Endothelial cell of umbilical vein (primary cell): ENCODE measurements at regions not wholly inside any gene's neighbourhood (a gene's known extent, or its start where the extent isn't known, plus 50 kb on each side); places are given as distances from the start of the nearest gene placed in this dataset.

Source experiments
- BruUV-seq: library from RNA; stranded (reverse); fragments of 400-500 nt; replicated peaks from 2 replicates; lab custom pipeline; 2021; lab: Mats Ljungman, UMichigan
- CTCF ChIA-PET: fragments of 300-600, 350-600 bp; sonication (Branson Sonifier 250); formaldehyde crosslinking; loops from one replicate; lab custom pipeline; 2021; ENCODE audit warnings: antibody characterized with exemption, inconsistent platforms; lab: Charles Lee
- POLR2A ChIA-PET: fragments of 300-600, 350-600 bp; sonication (Branson Sonifier 250); formaldehyde crosslinking; loops from one replicate; lab custom pipeline; 2021; ENCODE audit warnings: antibody characterized with exemption, inconsistent platforms; lab: Charles Lee
- DNase-seq: peaks from one replicate; pipeline ENCODE4 v3.0.0-alpha.2; 2011; ENCODE audit warnings: low read depth, low spot score
- FAIRE-seq: peaks from 2 replicates; lab custom pipeline; 2011; peaks lifted over from hg19 to GRCh38; lab: Jason Lieb, UNC
- H2AFZ ChIP-seq: 2 replicates; pipeline ENCODE4 v1.6.0; 2012; ENCODE audit warnings: low read depth, low read length, control low read depth, inconsistent platforms
- H3K27ac ChIP-seq: 2 replicates; pipeline ENCODE4 v1.5.1; 2011; ENCODE audit warnings: low read depth, mild to moderate bottlenecking, control low read depth, low read length, moderate library complexity; ENCODE audit not compliant: insufficient read depth
- H3K27me3 ChIP-seq, 2 experiments: 2 replicates each; pipeline versions ENCODE4 v1.6.0 to v1.6.1; 2011; ENCODE audit warnings: low read length in 2 of 2, mixed read lengths in 1 of 2; ENCODE audit not compliant: control insufficient read depth in 2 of 2, insufficient read depth in 2 of 2
- H3K36me3 ChIP-seq, 2 experiments: 2 replicates in 1 of 2; 3 replicates in 1 of 2; pipeline ENCODE4 v1.5.1; 2011; ENCODE audit warnings: low read length in 2 of 2, mild to moderate bottlenecking in 1 of 2, moderate library complexity in 1 of 2; ENCODE audit not compliant: control insufficient read depth in 2 of 2, insufficient read depth in 2 of 2; ENCODE audit errors: extremely low read depth in 1 of 2
- H3K4me1 ChIP-seq: 3 replicates; pipeline ENCODE4 v1.5.1; 2011; ENCODE audit warnings: mild to moderate bottlenecking, low read length; ENCODE audit not compliant: control insufficient read depth, insufficient read depth; ENCODE audit errors: extremely low read depth
- H3K4me2 ChIP-seq: 2 replicates; pipeline ENCODE4 v1.6.1; 2011; ENCODE audit warnings: low read length, control low read depth, mixed read lengths; ENCODE audit not compliant: insufficient read depth
- H3K4me3 ChIP-seq, 3 experiments: fragments of 200-600 bp in 1 of 3; sonication (generic), shearing (Covaris generic) in 1 of 3; replicated peaks in 1 of 3; 2 replicates each; pipeline ENCODE4 v1.5.1; 2011 to 2016; ENCODE audit warnings: control low read depth in 3 of 3, low read length in 3 of 3, mild to moderate bottlenecking in 2 of 3, inconsistent platforms in 1 of 3, low read depth in 1 of 3, moderate library complexity in 1 of 3; ENCODE audit not compliant: insufficient read depth in 1 of 3
- H3K79me2 ChIP-seq: 2 replicates; pipeline ENCODE4 v1.6.0; 2012; ENCODE audit warnings: low read length, inconsistent platforms; ENCODE audit not compliant: control insufficient read depth, insufficient read depth
- H3K9ac ChIP-seq: replicated peaks from 2 replicates; pipeline ENCODE3; 2011; ENCODE audit warnings: low read length, control low read depth; ENCODE audit not compliant: insufficient read depth; ENCODE audit errors: extremely low read depth
- H3K9me1 ChIP-seq: replicated peaks from 3 replicates; pipeline ENCODE4 v1.6.0; 2011; ENCODE audit warnings: mild to moderate bottlenecking, low read length; ENCODE audit not compliant: control insufficient read depth, insufficient read depth; ENCODE audit errors: extremely low read depth
- H3K9me3 ChIP-seq: replicated peaks from 2 replicates; pipeline ENCODE4 v1.5.1; 2012; ENCODE audit warnings: low read length, inconsistent platforms; ENCODE audit not compliant: control insufficient read depth, insufficient read depth
- H4K20me1 ChIP-seq: replicated peaks from 2 replicates; pipeline ENCODE3; 2011; ENCODE audit warnings: mild to moderate bottlenecking, low read length; ENCODE audit not compliant: control insufficient read depth, insufficient read depth; ENCODE audit errors: extremely low read depth
- EZH2 ChIP-seq: IDR thresholded peaks from 2 replicates; pipeline ENCODE4 v1.6.1; 2012; ENCODE audit warnings: borderline replicate concordance, low read depth, mild to moderate bottlenecking, moderate library complexity, low read length, inconsistent platforms; ENCODE audit not compliant: severe bottlenecking
- FOS ChIP-seq: IDR thresholded peaks from 2 replicates; pipeline ENCODE4 v1.6.1; 2011; ENCODE audit warnings: mild to moderate bottlenecking, low read length, moderate library complexity, borderline replicate concordance; ENCODE audit not compliant: insufficient read depth
- GATA2 ChIP-seq: IDR thresholded peaks from 2 replicates; pipeline ENCODE4 v1.7.0; 2011; ENCODE audit warnings: low read depth, mild to moderate bottlenecking, moderate library complexity, mixed read lengths, low read length; ENCODE audit not compliant: insufficient read length, insufficient read depth
- JUN ChIP-seq: IDR thresholded peaks from 2 replicates; pipeline ENCODE4 v1.6.1; 2011; ENCODE audit warnings: borderline replicate concordance, low read depth; ENCODE audit not compliant: insufficient read length, insufficient read depth
- MYC ChIP-seq: IDR thresholded peaks from one replicate; pipeline ENCODE4 v1.6.1; 2011; ENCODE audit warnings: mild to moderate bottlenecking, low read depth, low read length
- POLR2A ChIP-seq: IDR thresholded peaks from 2 replicates; pipeline ENCODE4 v1.6.1; 2012; ENCODE audit warnings: low read depth, mild to moderate bottlenecking, control low read depth, low read length
- POLR2AphosphoS5 ChIP-seq: IDR thresholded peaks from 2 replicates; pipeline ENCODE4 v1.6.1; 2012; ENCODE audit warnings: low read depth, mild to moderate bottlenecking, control low read depth, low read length, moderate library complexity; ENCODE audit not compliant: insufficient read depth
- dilution Hi-C: fragments of 300-500 bp; cut with MboI; formaldehyde crosslinking; loops from one replicate; pipeline ENCODE4 v1.15.0; 2019; ENCODE audit warnings: low sequenced_read_pairs; ENCODE audit not compliant: extremely low pct_ligation_motif_present
- intact Hi-C: fragments of 100-400 bp; cut with micrococcal nuclease; formaldehyde crosslinking; loops from one replicate; pipeline ENCODE4 v1.10.0; 2022
- TF ChIP-seq, protein P1 (sequence below): IDR thresholded peaks from 2 replicates; pipeline ENCODE4 v1.6.1; 2011; ENCODE audit not compliant: insufficient read depth, insufficient read length
- TF ChIP-seq, protein P2 (sequence below), 2 donors: IDR thresholded peaks; 1 replicate in 1 of 2; 2 replicates in 1 of 2; pipeline ENCODE4 v1.5.1; 2011; ENCODE audit warnings: low read length in 2 of 2, mild to moderate bottlenecking in 2 of 2, moderate library complexity in 2 of 2, control low read depth in 1 of 2, inconsistent platforms in 1 of 2, low read depth in 1 of 2; ENCODE audit not compliant: insufficient read depth in 1 of 2; ENCODE audit errors: extremely low read depth in 1 of 2

DNA sequence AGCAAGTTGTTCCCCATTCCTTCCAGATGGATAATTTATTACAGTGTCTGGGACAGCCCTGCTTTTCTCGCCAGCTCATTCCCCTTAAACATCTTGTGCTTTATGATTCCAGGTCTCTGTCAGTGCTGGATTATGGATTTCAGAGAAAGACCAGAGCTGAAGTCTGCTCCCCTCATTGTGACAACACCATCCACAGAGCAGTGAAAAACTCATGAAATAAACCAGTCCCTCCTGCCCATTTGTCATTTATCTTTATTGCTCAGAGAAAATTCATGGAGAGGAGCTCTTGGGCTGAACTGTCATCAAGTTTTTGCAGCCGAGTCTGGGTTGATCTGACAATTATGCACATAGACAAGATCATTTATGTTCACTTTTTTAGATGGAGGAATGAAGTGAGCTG lies 92.7 kb upstream of the GPR12 start:
- Histone ChIP-seq H3K9me1 (no peaks in the 10 kb centered on the region), H3K36me3 (no peaks in the 10 kb centered on the region), H4K20me1 (no peaks in the 10 kb centered on the region), H3K4me2 (no peak overlapping the region), H3K27me3 (peaks cover 0 to 3% of the 10 kb centered on the region in 2 experiments), H2AFZ (no peak overlapping the region), H3K4me3 (no peak overlapping the region), H3K79me2 (no peaks in the 10 kb centered on the region), H3K4me1 (no peaks in the 10 kb centered on the region), H3K27ac (no peak overlapping the region), H3K9ac (no peak overlapping the region), H3K9me3 (no peaks in the 10 kb centered on the region)
- intact Hi-C loops (no loop called here), dilution Hi-C loops (no loop called here)
- DNase-seq (no peak), FAIRE-seq (no peak)
- POLR2A ChIA-PET: no interaction called here
- BruUV-seq: no TSS peak
- TF ChIP-seq GATA2 (no peak), JUN (no peak), MYC (no peak), POLR2A (no peak), EZH2 (no peak), POLR2AphosphoS5 (no peak), FOS (no peak)
- TF ChIP-seq, protein P1, sequence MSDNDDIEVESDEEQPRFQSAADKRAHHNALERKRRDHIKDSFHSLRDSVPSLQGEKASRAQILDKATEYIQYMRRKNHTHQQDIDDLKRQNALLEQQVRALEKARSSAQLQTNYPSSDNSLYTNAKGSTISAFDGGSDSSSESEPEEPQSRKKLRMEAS: no peak
- TF ChIP-seq, protein P2, sequence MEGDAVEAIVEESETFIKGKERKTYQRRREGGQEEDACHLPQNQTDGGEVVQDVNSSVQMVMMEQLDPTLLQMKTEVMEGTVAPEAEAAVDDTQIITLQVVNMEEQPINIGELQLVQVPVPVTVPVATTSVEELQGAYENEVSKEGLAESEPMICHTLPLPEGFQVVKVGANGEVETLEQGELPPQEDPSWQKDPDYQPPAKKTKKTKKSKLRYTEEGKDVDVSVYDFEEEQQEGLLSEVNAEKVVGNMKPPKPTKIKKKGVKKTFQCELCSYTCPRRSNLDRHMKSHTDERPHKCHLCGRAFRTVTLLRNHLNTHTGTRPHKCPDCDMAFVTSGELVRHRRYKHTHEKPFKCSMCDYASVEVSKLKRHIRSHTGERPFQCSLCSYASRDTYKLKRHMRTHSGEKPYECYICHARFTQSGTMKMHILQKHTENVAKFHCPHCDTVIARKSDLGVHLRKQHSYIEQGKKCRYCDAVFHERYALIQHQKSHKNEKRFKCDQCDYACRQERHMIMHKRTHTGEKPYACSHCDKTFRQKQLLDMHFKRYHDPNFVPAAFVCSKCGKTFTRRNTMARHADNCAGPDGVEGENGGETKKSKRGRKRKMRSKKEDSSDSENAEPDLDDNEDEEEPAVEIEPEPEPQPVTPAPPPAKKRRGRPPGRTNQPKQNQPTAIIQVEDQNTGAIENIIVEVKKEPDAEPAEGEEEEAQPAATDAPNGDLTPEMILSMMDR (IDR thresholded peaks at IDR 0.05; ENCODE audit: extremely low read depth in 1 of 2, insufficient read depth in 1 of 2, low read depth in 1 of 2, low read length in 2 of 2): no peak
- CTCF ChIA-PET: interaction anchor here (1.0 kb wide), 1 partner anchor 20 kb away, joined by 3 read pairs; no protein-coding TSS in a partner anchor
